Parathyroid adenoma (tissue), 2 donors: ENCODE measurements at regions not wholly inside any gene's neighbourhood (a gene's known extent, or its start where the extent isn't known, plus 50 kb on each side); places are given as distances from the start of the nearest gene placed in this dataset.

Source experiments
- H2AFZ ChIP-seq: fragments of 300-600 bp; sonication (generic); one replicate; pipeline ENCODE4 v1.7.0; 2017; ENCODE audit warnings: antibody characterized with exemption, mild to moderate bottlenecking
- H3K27ac ChIP-seq: fragments of 300-600 bp; sonication (generic); one replicate; pipeline ENCODE4 v1.7.0; 2017
- H3K27me3 ChIP-seq: fragments of 300-600 bp; sonication (generic); one replicate; pipeline ENCODE4 v1.7.0; 2017; ENCODE audit warnings: low read length; ENCODE audit not compliant: control insufficient read depth, insufficient read depth
- H3K36me3 ChIP-seq: fragments of 300-600 bp; sonication (generic); one replicate; pipeline ENCODE4 v1.7.0; 2017; ENCODE audit warnings: low read length; ENCODE audit not compliant: control insufficient read depth, insufficient read depth
- H3K4me1 ChIP-seq: fragments of 300-600 bp; sonication (generic); one replicate; pipeline ENCODE4 v1.7.0; 2017; ENCODE audit warnings: control low read depth
- H3K4me2 ChIP-seq: fragments of 300-600 bp; sonication (generic); one replicate; pipeline ENCODE4 v1.7.0; 2017; ENCODE audit warnings: low read length
- H3K4me3 ChIP-seq: fragments of 300-600 bp; sonication (generic); one replicate; pipeline ENCODE4 v1.7.0; 2017; ENCODE audit warnings: low read depth, low read length
- H3K79me2 ChIP-seq: fragments of 300-600 bp; sonication (generic); one replicate; pipeline ENCODE4 v1.7.0; 2017; ENCODE audit warnings: control low read depth
- H3K9ac ChIP-seq: fragments of 300-600 bp; sonication (generic); one replicate; pipeline ENCODE4 v1.7.0; 2017; ENCODE audit warnings: mild to moderate bottlenecking
- H3K9me3 ChIP-seq: fragments of 300-600 bp; sonication (generic); one replicate; pipeline ENCODE4 v1.7.0; 2017; ENCODE audit warnings: low read length; ENCODE audit not compliant: control insufficient read depth
- CTCF ChIP-seq: fragments of 300-600 bp; sonication (generic); IDR thresholded peaks from one replicate; pipeline ENCODE4 v1.7.0; 2017; ENCODE audit warnings: antibody characterized with exemption, mild to moderate bottlenecking
- donor health status: primary hyperparathyroidism.

- Histone ChIP-seq H2AFZ (no peak overlapping the region), H3K79me2 (no peaks in the 10 kb centered on the region), H3K27me3 (no peaks in the 10 kb centered on the region), H3K36me3 (no peaks in the 10 kb centered on the region), H3K4me2 (no peak overlapping the region), H3K4me1 (no peaks in the 10 kb centered on the region), H3K27ac (no peak overlapping the region), H3K9ac (no peak overlapping the region), H3K9me3 (no peaks in the 10 kb centered on the region), H3K4me3 (no peak overlapping the region)
- no peak for TF ChIP-seq CTCF
Measured at GRCh38 chr6:145060714-145061113, 674.6 kb downstream of the EPM2A start.

GRCh38 chr6:145063091-145063490 is 672.2 kb downstream of the EPM2A start:
- Histone ChIP-seq H3K36me3 (no peaks in the 10 kb centered on the region), H3K79me2 (no peaks in the 10 kb centered on the region), H3K9me3 (no peaks in the 10 kb centered on the region), H3K9ac (no peak overlapping the region), H3K27me3 (no peaks in the 10 kb centered on the region), H2AFZ (no peak overlapping the region), H3K4me2 (no peak overlapping the region), H3K27ac (no peak overlapping the region), H3K4me3 (no peak overlapping the region), H3K4me1 (no peaks in the 10 kb centered on the region)
- no peak for TF ChIP-seq CTCF

GRCh38 chr6:145067430-145067829 is 667.9 kb downstream of the EPM2A start:
- no peaks in the 10 kb centered on the region for H3K9me3 ChIP-seq
- H3K79me2 ChIP-seq: no peaks in the 10 kb centered on the region
- no peak overlapping the region for H3K4me3 ChIP-seq
- H3K27ac ChIP-seq: no peak overlapping the region
- no peaks in the 10 kb centered on the region for H3K27me3 ChIP-seq
- H3K9ac ChIP-seq: no peak overlapping the region
- H3K4me2 ChIP-seq: no peak overlapping the region
- H3K36me3 ChIP-seq: no peaks in the 10 kb centered on the region
- no peak overlapping the region for H2AFZ ChIP-seq
- TF ChIP-seq CTCF: no peak
- H3K4me1 ChIP-seq: no peaks in the 10 kb centered on the region

GRCh38 chr6:145068577-145068976 is 666.7 kb downstream of the EPM2A start:
- Histone ChIP-seq H3K27ac (no peak overlapping the region), H3K9ac (no peak overlapping the region), H2AFZ (no peak overlapping the region), H3K9me3 (no peaks in the 10 kb centered on the region), H3K4me2 (no peak overlapping the region), H3K4me1 (no peaks in the 10 kb centered on the region), H3K4me3 (no peak overlapping the region), H3K79me2 (no peaks in the 10 kb centered on the region), H3K36me3 (no peaks in the 10 kb centered on the region), H3K27me3 (no peaks in the 10 kb centered on the region)
- TF ChIP-seq CTCF: no peak

GRCh38 chr6:145069966-145070365 is 665.4 kb downstream of the EPM2A start:
- Histone ChIP-seq H3K79me2 (no peaks in the 10 kb centered on the region), H3K4me2 (no peak overlapping the region), H3K27ac (no peak overlapping the region), H3K27me3 (no peaks in the 10 kb centered on the region), H2AFZ (no peak overlapping the region), H3K9me3 (no peaks in the 10 kb centered on the region), H3K9ac (no peak overlapping the region), H3K36me3 (no peaks in the 10 kb centered on the region), H3K4me3 (no peak overlapping the region), H3K4me1 (no peaks in the 10 kb centered on the region)
- no peak for TF ChIP-seq CTCF
